HCT116 (cell line): ENCODE measurements at regions not wholly inside any gene's neighbourhood (a gene's known extent, or its start where the extent isn't known, plus 50 kb on each side); places are given as distances from the start of the nearest gene placed in this dataset.

Source experiments
- ATAC-seq: fragments of 200-7000 bp; cut with Tn5 transposase; 2 replicates; pipeline ENCODE4 v1.9.1; 2020; ENCODE audit warnings: mild to moderate bottlenecking, moderate library complexity
- BruUV-seq: library from RNA; stranded (reverse); fragments of 400-500 nt; replicated peaks from 2 replicates; lab custom pipeline; 2021; lab: Mats Ljungman, UMichigan
- CTCF ChIA-PET: fragments of 300-600 bp; sonication (Branson Sonifier 250); formaldehyde crosslinking; loops from one replicate; lab custom pipeline; 2021; ENCODE audit warnings: antibody characterized with exemption; lab: Charles Lee
- POLR2A ChIA-PET: fragments of 300-600, 350-600 bp; sonication (Branson Sonifier 250); formaldehyde crosslinking; loops from one replicate; lab custom pipeline; 2021; ENCODE audit warnings: antibody characterized with exemption; lab: Charles Lee
- RAD21 ChIA-PET, 2 experiments: fragments of 300-600 bp; sonication (Branson Sonifier 250); formaldehyde crosslinking; loops; one replicate each; lab custom pipeline; 2023; ENCODE audit warnings: low total read pairs in 2 of 2; ENCODE audit not compliant: uncharacterized antibody in 2 of 2, unreplicated experiment in 2 of 2, low non-redundant PET in 1 of 2; lab: Charles Lee
- DNase-seq: peaks from one replicate; pipeline ENCODE4 v3.0.0-alpha.2; 2010; ENCODE audit warnings: low read depth, low spot score
- H2AFZ ChIP-seq: fragments of 200-600 bp; shearing (Covaris generic), sonication (generic); 2 replicates; pipeline ENCODE4 v1.6.1; 2017; ENCODE audit warnings: low read depth, mixed run types, mixed read lengths, antibody characterized with exemption, low read length; ENCODE audit not compliant: poor library complexity, severe bottlenecking
- H3K27ac ChIP-seq: 2 replicates; pipeline ENCODE4 v1.5.1; 2012; ENCODE audit warnings: low read depth, low read length
- H3K27me3 ChIP-seq: fragments of 200-600 bp; sonication (generic); 2 replicates; pipeline ENCODE4 v1.6.1; 2016; ENCODE audit warnings: mixed run types, low read length, mixed read lengths; ENCODE audit not compliant: insufficient read depth
- H3K36me3 ChIP-seq, 2 experiments: fragments of 200-500 bp in 1 of 2; fragments of 200-600 bp in 1 of 2; sonication (Bioruptor generic) in 1 of 2; sonication (generic) in 1 of 2; 2 replicates each; pipeline versions ENCODE4 v1.5.1 to v1.6.1; 2014 to 2016; ENCODE audit warnings: low read length in 2 of 2, inconsistent platforms in 1 of 2, mixed read lengths in 1 of 2, mixed run types in 1 of 2; ENCODE audit not compliant: insufficient read depth in 2 of 2, control insufficient read depth in 1 of 2
- H3K4me1 ChIP-seq, 2 experiments: fragments of 200-600 bp in 1 of 2; sonication (generic) in 1 of 2; 2 replicates each; pipeline versions ENCODE4 v1.5.1 to v1.6.1; 2012 to 2017; ENCODE audit warnings: low read length in 2 of 2, inconsistent platforms in 1 of 2, mild to moderate bottlenecking in 1 of 2, mixed read lengths in 1 of 2, mixed run types in 1 of 2, moderate library complexity in 1 of 2; ENCODE audit not compliant: insufficient read depth in 2 of 2, control insufficient read depth in 1 of 2
- H3K4me2 ChIP-seq: fragments of 200-600 bp; sonication (generic); 2 replicates; pipeline ENCODE4 v1.6.1; 2017; ENCODE audit warnings: mixed run types, low read length, mixed read lengths
- H3K4me3 ChIP-seq, 2 experiments: fragments of 200-600 bp in 1 of 2; sonication (generic) in 1 of 2; replicated peaks in 1 of 2; 2 replicates each; pipeline ENCODE4 v1.5.1; 2011 to 2016; ENCODE audit warnings: low read length in 2 of 2, control low read depth in 1 of 2, low read depth in 1 of 2, mild to moderate bottlenecking in 1 of 2, mixed read lengths in 1 of 2, mixed run types in 1 of 2
- H3K79me2 ChIP-seq: fragments of 200-600 bp; sonication (generic); 2 replicates; pipeline ENCODE4 v1.6.1; 2017; ENCODE audit warnings: mild to moderate bottlenecking, mixed run types, low read length, moderate library complexity, mixed read lengths; ENCODE audit not compliant: insufficient read depth
- H3K9ac ChIP-seq: fragments of 200-600 bp; sonication (generic); 2 replicates; pipeline ENCODE4 v1.6.1; 2016; ENCODE audit warnings: low read length, mixed read lengths
- H3K9me2 ChIP-seq: fragments of 200-600 bp; sonication (generic), shearing (Covaris generic); 2 replicates; pipeline ENCODE4 v1.6.1; 2017; ENCODE audit warnings: mixed run types, mild to moderate bottlenecking, moderate library complexity; ENCODE audit not compliant: insufficient read depth
- H3K9me3 ChIP-seq, 2 experiments: fragments of 200-500 bp in 1 of 2; fragments of 200-600 bp in 1 of 2; sonication (Bioruptor generic) in 1 of 2; sonication (generic) in 1 of 2; 2 replicates each; pipeline ENCODE4 v1.6.1; 2014 to 2017; ENCODE audit warnings: low read length in 2 of 2, mixed read lengths in 2 of 2, inconsistent platforms in 1 of 2, low read depth in 1 of 2, mild to moderate bottlenecking in 1 of 2, mixed run types in 1 of 2, moderate library complexity in 1 of 2; ENCODE audit not compliant: control insufficient read depth in 1 of 2, insufficient read depth in 1 of 2
- H4K20me1 ChIP-seq: fragments of 200-600 bp; sonication (generic), shearing (Covaris generic); 2 replicates; pipeline ENCODE4 v1.6.1; 2017; ENCODE audit warnings: mixed run types, mild to moderate bottlenecking, moderate library complexity; ENCODE audit not compliant: insufficient read depth
- CBX3 ChIP-seq: IDR thresholded peaks from 2 replicates; pipeline ENCODE4 v1.6.1; 2012; ENCODE audit warnings: low read depth
- EGR1 ChIP-seq: IDR thresholded peaks from 2 replicates; pipeline ENCODE4 v1.6.1; 2012; ENCODE audit warnings: low read depth
- EZH2 ChIP-seq: fragments of 200-600 bp; sonication (generic); IDR thresholded peaks from 2 replicates; pipeline ENCODE4 v1.6.1; 2017; ENCODE audit warnings: antibody characterized with exemption, mixed run types
- SIN3A ChIP-seq: IDR thresholded peaks from 2 replicates; pipeline ENCODE4 v1.6.1; 2012; ENCODE audit warnings: low read depth
- SP1 ChIP-seq: IDR thresholded peaks from 2 replicates; pipeline ENCODE4 v1.6.1; 2012; ENCODE audit warnings: low read depth
- intact Hi-C: fragments of 100-400 bp; cut with micrococcal nuclease; formaldehyde crosslinking; loops from 2 replicates; pipeline ENCODE4 v1.10.0; 2022
- TF ChIP-seq, protein P1 (sequence below): IDR thresholded peaks from 2 replicates; pipeline ENCODE4 v1.6.1; 2012
- TF ChIP-seq, protein P2 (sequence below): IDR thresholded peaks from 2 replicates; pipeline ENCODE4 v1.6.1; 2012; ENCODE audit warnings: low read depth
- TF ChIP-seq, protein P3 (sequence below), 3 experiments: fragments of 200-600 bp in 1 of 3; sonication (generic) in 1 of 3; IDR thresholded peaks in 2 of 3; conservative IDR thresholded peaks in 1 of 3; 2 replicates each; pipeline ENCODE4 v1.5.1; 2012 to 2017; ENCODE audit warnings: low read depth in 2 of 3, low read length in 2 of 3, antibody characterized with exemption in 1 of 3, borderline replicate concordance in 1 of 3, control low read depth in 1 of 3, mild to moderate bottlenecking in 1 of 3, mixed read lengths in 1 of 3, mixed run types in 1 of 3, moderate library complexity in 1 of 3; ENCODE audit not compliant: insufficient read depth in 1 of 3

GRCh38 chr17:71710816-71711215 lies 410.0 kb upstream of the SOX9 start (continued):
- TF ChIP-seq EGR1 (no peak), SIN3A (no peak)
- TF ChIP-seq, protein P1, sequence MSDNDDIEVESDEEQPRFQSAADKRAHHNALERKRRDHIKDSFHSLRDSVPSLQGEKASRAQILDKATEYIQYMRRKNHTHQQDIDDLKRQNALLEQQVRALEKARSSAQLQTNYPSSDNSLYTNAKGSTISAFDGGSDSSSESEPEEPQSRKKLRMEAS = no peak

GRCh38 chr17:71713846-71714245 lies 407.0 kb upstream of the SOX9 start:
- Histone ChIP-seq H3K4me3 (no peak overlapping the region), H3K27ac (no peak overlapping the region), H3K4me2 (no peak overlapping the region), H4K20me1 (no peaks in the 10 kb centered on the region), H2AFZ (no peak overlapping the region), H3K36me3 (no peaks in the 10 kb centered on the region), H3K9me2 (no peaks in the 10 kb centered on the region; the same call in 1 of the 2 replicates), H3K9me3 (no peaks in the 10 kb centered on the region), H3K79me2 (no peaks in the 10 kb centered on the region), H3K4me1 (no peaks in the 10 kb centered on the region), H3K9ac (no peak overlapping the region), H3K27me3 (no peaks in the 10 kb centered on the region)
- intact Hi-C loops = no loop called here
- ChIA-PET POLR2A (no interaction called here), CTCF (no interaction called here), RAD21 (no interaction called here)
- TF ChIP-seq SP1 (no peak), EZH2 (no peak), SIN3A (no peak), CBX3 (no peak)
- TF ChIP-seq, protein P2, sequence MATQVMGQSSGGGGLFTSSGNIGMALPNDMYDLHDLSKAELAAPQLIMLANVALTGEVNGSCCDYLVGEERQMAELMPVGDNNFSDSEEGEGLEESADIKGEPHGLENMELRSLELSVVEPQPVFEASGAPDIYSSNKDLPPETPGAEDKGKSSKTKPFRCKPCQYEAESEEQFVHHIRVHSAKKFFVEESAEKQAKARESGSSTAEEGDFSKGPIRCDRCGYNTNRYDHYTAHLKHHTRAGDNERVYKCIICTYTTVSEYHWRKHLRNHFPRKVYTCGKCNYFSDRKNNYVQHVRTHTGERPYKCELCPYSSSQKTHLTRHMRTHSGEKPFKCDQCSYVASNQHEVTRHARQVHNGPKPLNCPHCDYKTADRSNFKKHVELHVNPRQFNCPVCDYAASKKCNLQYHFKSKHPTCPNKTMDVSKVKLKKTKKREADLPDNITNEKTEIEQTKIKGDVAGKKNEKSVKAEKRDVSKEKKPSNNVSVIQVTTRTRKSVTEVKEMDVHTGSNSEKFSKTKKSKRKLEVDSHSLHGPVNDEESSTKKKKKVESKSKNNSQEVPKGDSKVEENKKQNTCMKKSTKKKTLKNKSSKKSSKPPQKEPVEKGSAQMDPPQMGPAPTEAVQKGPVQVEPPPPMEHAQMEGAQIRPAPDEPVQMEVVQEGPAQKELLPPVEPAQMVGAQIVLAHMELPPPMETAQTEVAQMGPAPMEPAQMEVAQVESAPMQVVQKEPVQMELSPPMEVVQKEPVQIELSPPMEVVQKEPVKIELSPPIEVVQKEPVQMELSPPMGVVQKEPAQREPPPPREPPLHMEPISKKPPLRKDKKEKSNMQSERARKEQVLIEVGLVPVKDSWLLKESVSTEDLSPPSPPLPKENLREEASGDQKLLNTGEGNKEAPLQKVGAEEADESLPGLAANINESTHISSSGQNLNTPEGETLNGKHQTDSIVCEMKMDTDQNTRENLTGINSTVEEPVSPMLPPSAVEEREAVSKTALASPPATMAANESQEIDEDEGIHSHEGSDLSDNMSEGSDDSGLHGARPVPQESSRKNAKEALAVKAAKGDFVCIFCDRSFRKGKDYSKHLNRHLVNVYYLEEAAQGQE = no peak
- TF ChIP-seq, protein P3, sequence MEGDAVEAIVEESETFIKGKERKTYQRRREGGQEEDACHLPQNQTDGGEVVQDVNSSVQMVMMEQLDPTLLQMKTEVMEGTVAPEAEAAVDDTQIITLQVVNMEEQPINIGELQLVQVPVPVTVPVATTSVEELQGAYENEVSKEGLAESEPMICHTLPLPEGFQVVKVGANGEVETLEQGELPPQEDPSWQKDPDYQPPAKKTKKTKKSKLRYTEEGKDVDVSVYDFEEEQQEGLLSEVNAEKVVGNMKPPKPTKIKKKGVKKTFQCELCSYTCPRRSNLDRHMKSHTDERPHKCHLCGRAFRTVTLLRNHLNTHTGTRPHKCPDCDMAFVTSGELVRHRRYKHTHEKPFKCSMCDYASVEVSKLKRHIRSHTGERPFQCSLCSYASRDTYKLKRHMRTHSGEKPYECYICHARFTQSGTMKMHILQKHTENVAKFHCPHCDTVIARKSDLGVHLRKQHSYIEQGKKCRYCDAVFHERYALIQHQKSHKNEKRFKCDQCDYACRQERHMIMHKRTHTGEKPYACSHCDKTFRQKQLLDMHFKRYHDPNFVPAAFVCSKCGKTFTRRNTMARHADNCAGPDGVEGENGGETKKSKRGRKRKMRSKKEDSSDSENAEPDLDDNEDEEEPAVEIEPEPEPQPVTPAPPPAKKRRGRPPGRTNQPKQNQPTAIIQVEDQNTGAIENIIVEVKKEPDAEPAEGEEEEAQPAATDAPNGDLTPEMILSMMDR (IDR thresholded peaks at IDR 0.05 in 2 of 3, conservative IDR thresholded peaks at IDR 0.05 in 1 of 3; ENCODE audit: borderline replicate concordance in 1 of 3, insufficient read depth in 1 of 3, low read depth in 2 of 3, low read length in 2 of 3) = no peak
- ATAC-seq (no peak), DNase-seq (no peak)
- no TSS peak for BruUV-seq
